WTC11 (cell line): ENCODE measurements at regions not wholly inside any gene's neighbourhood (a gene's known extent, or its start where the extent isn't known, plus 50 kb on each side); places are given as distances from the start of the nearest gene placed in this dataset.

Experiments
- ATAC-seq: fragments of 200-7000 bp; cut with Tn5 transposase; 2 replicates; pipeline ENCODE4 v1.10.0; 2021; ENCODE audit warnings: mild to moderate bottlenecking, moderate library complexity
- CTCF ChIA-PET: fragments of 300-600 bp; sonication (Branson Sonifier 250); formaldehyde crosslinking; loops from one replicate; lab custom pipeline; 2021; ENCODE audit warnings: antibody characterized with exemption; lab: Charles Lee
- POLR2A ChIA-PET: fragments of 350-600 bp; sonication (Branson Sonifier 250); formaldehyde crosslinking; loops from one replicate; lab custom pipeline; 2021; ENCODE audit warnings: antibody characterized with exemption; lab: Charles Lee
- DNase-seq: peaks from one replicate; pipeline ENCODE4 v3.0.0; 2021; ENCODE audit warnings: low spot score
- H3K27ac Mint-ChIP-seq: 2 replicates; pipeline ENCODE4 v1.8.0; 2021; ENCODE audit warnings: mixed read lengths
- H3K27me3 Mint-ChIP-seq: 2 replicates; pipeline ENCODE4 v1.8.0; 2021; ENCODE audit warnings: low read depth, mild to moderate bottlenecking, moderate library complexity, mixed read lengths
- H3K36me3 Mint-ChIP-seq: 2 replicates; pipeline ENCODE4 v1.8.0; 2021; ENCODE audit warnings: mixed read lengths
- H3K4me1 Mint-ChIP-seq: 2 replicates; pipeline ENCODE4 v1.8.0; 2022; ENCODE audit warnings: mixed read lengths
- H3K4me3 Mint-ChIP-seq: 2 replicates; pipeline ENCODE4 v1.8.0; 2021; ENCODE audit warnings: mild to moderate bottlenecking, moderate library complexity, mixed read lengths
- H3K9me3 Mint-ChIP-seq: 2 replicates; pipeline ENCODE4 v1.8.0; 2021; ENCODE audit warnings: mixed read lengths
- ARID4B ChIP-seq: sonication (generic); formaldehyde crosslinking; IDR thresholded peaks from 2 replicates; pipeline ENCODE4 v1.8.0; 2023; ENCODE audit warnings: missing genetic modification reagents, mild to moderate bottlenecking, borderline replicate concordance
- CBFB ChIP-seq: sonication (generic); formaldehyde crosslinking; IDR thresholded peaks from 2 replicates; pipeline ENCODE4 v1.8.1; 2022; ENCODE audit warnings: mild to moderate bottlenecking, low read depth, missing genetic modification reagents
- CREB1 ChIP-seq: sonication (generic); formaldehyde crosslinking; IDR thresholded peaks from 2 replicates; pipeline ENCODE4 v1.8.0; 2023; ENCODE audit warnings: mild to moderate bottlenecking, missing genetic modification reagents
- E2F4 ChIP-seq: sonication (generic); formaldehyde crosslinking; IDR thresholded peaks from 2 replicates; pipeline ENCODE4 v1.8.1; 2022; ENCODE audit warnings: low read depth, mild to moderate bottlenecking, moderate library complexity, missing genetic modification reagents, borderline replicate concordance
- GRHL2 ChIP-seq: fragments of 250-450 bp; sonication (Bioruptor Pico); IDR thresholded peaks from 2 replicates; pipeline ENCODE4 v1.8.0; 2022; ENCODE audit warnings: mild to moderate bottlenecking, moderate library complexity; ENCODE audit not compliant: insufficient replicate concordance, severe bottlenecking
- IRF1 ChIP-seq: sonication (generic); formaldehyde crosslinking; IDR thresholded peaks from 2 replicates; pipeline ENCODE4 v1.8.0; 2023; ENCODE audit warnings: missing genetic modification reagents
- MXD4 ChIP-seq: fragments of 250-450 bp; sonication (Bioruptor Pico); IDR thresholded peaks from 2 replicates; pipeline ENCODE4 v1.8.0; 2021; ENCODE audit warnings: mild to moderate bottlenecking, moderate library complexity, borderline replicate concordance
- NR3C1 ChIP-seq: sonication (generic); formaldehyde crosslinking; conservative IDR thresholded peaks from 2 replicates; pipeline ENCODE4 v1.8.1; 2023; ENCODE audit warnings: low read depth, mild to moderate bottlenecking, missing genetic modification reagents
- OVOL2 ChIP-seq: fragments of 250-450 bp; sonication (Bioruptor Pico); IDR thresholded peaks from 2 replicates; pipeline ENCODE4 v1.9.0; 2021; ENCODE audit warnings: mild to moderate bottlenecking, borderline replicate concordance
- PREB ChIP-seq: sonication (generic); formaldehyde crosslinking; IDR thresholded peaks from 2 replicates; pipeline ENCODE4 v1.8.1; 2022; ENCODE audit warnings: mild to moderate bottlenecking, missing genetic modification reagents, moderate library complexity, borderline replicate concordance
- ZNF138 ChIP-seq: sonication (generic); formaldehyde crosslinking; conservative IDR thresholded peaks from 2 replicates; pipeline ENCODE4 v1.8.1; 2022; ENCODE audit warnings: mild to moderate bottlenecking, moderate library complexity, missing genetic modification reagents
- ZNF232 ChIP-seq: sonication (generic); formaldehyde crosslinking; IDR thresholded peaks from 2 replicates; pipeline ENCODE4 v1.8.0; 2022; ENCODE audit warnings: mild to moderate bottlenecking, missing genetic modification reagents
- ZNF317 ChIP-seq: sonication (generic); formaldehyde crosslinking; IDR thresholded peaks from 2 replicates; pipeline ENCODE4 v1.8.1; 2023; ENCODE audit warnings: low read depth, mild to moderate bottlenecking, moderate library complexity, missing genetic modification reagents, borderline replicate concordance

GRCh38 chr2:41234093-41234492 is 782.2 kb upstream of the SLC8A1 start (continued):
- TF ChIP-seq PREB (CRISPR knock-in tag) (no peak), ZNF317 (CRISPR knock-in tag) (no peak), NR3C1 (CRISPR knock-in tag) (no peak), IRF1 (CRISPR knock-in tag) (no peak)

GRCh38 chr2:41241325-41242000 is 789.6 kb upstream of the SLC8A1 start:
- no peaks in the 10 kb centered on the region for H3K4me1 Mint-ChIP-seq
- ATAC-seq: no peak
- no peak overlapping the region for H3K27ac Mint-ChIP-seq
- no peak overlapping the region for H3K4me3 Mint-ChIP-seq
- CTCF ChIA-PET: no interaction called here
- TF ChIP-seq MXD4 (CRISPR knock-in tag) (no peak), CREB1 (no peak), ARID4B (no peak)
- POLR2A ChIA-PET: no interaction called here
- no peak for DNase-seq
- H3K9me3 Mint-ChIP-seq: no peaks in the 10 kb centered on the region
- H3K36me3 Mint-ChIP-seq: no peaks in the 10 kb centered on the region
- H3K27me3 Mint-ChIP-seq: no peaks in the 10 kb centered on the region

GRCh38 chr2:41242001-41242331 is 790.1 kb upstream of the SLC8A1 start:
- no peaks in the 10 kb centered on the region for H3K27me3 Mint-ChIP-seq
- DNase-seq: no peak
- no peak overlapping the region for H3K27ac Mint-ChIP-seq
- TF ChIP-seq CBFB (no peak), ZNF138 (CRISPR knock-in tag) (no peak)
- no peak for ATAC-seq
- H3K4me1 Mint-ChIP-seq: no peaks in the 10 kb centered on the region
- H3K4me3 Mint-ChIP-seq: no peak overlapping the region
- no peaks in the 10 kb centered on the region for H3K9me3 Mint-ChIP-seq
- POLR2A ChIA-PET: no interaction called here
- no peaks in the 10 kb centered on the region for H3K36me3 Mint-ChIP-seq
- CTCF ChIA-PET: no interaction called here

GRCh38 chr2:41267929-41268659 is 779.7 kb upstream of the PKDCC start:
- no peak overlapping the region for H3K27ac Mint-ChIP-seq
- CTCF ChIA-PET: interaction anchor here (1.4 kb wide), 1 partner anchor 132 kb away, joined by 3 read pairs; no protein-coding TSS in a partner anchor

More at GRCh38 chr2:41267929-41268659, 779.7 kb upstream of the PKDCC start:
- Mint-ChIP-seq H3K9me3 (peaks cover 4% of the 10 kb centered on the region; the same call in 1 of the 2 replicates), H3K36me3 (no peaks in the 10 kb centered on the region), H3K4me3 (no peak overlapping the region), H3K4me1 (no peaks in the 10 kb centered on the region), H3K27me3 (no peaks in the 10 kb centered on the region)
- DNase-seq: no peak
- TF ChIP-seq GRHL2 (no peak), ZNF232 (CRISPR knock-in tag) (no peak), E2F4 (CRISPR knock-in tag) (no peak), OVOL2 (no peak)
- no peak for ATAC-seq
- POLR2A ChIA-PET: no interaction called here
